Gastroesophageal sphincter (tissue), 3 donors: ENCODE measurements at regions not wholly inside any gene's neighbourhood (a gene's known extent, or its start where the extent isn't known, plus 50 kb on each side); places are given as distances from the start of the nearest gene placed in this dataset.

Experiments used
- CTCF ChIP-seq, 4 experiments: fragments of 200-600 bp in 2 of 4; fragments of 450-650 bp in 2 of 4; sonication (generic) in 1 of 4; IDR thresholded peaks; one replicate each; pipeline ENCODE4 v1.5.1; 2017 to 2019; ENCODE audit warnings: antibody characterized with exemption in 4 of 4, mild to moderate bottlenecking in 2 of 4, moderate library complexity in 2 of 4
- POLR2A ChIP-seq, 2 donors: fragments of 450-650 bp; IDR thresholded peaks; one replicate each; pipeline ENCODE4 v1.6.1; 2017; ENCODE audit warnings: antibody characterized with exemption in 2 of 2, mild to moderate bottlenecking in 2 of 2, moderate library complexity in 1 of 2
- POLR2AphosphoS5 ChIP-seq: sonication (generic); formaldehyde crosslinking; IDR thresholded peaks from one replicate; pipeline ENCODE4 v1.6.1; 2017; ENCODE audit warnings: antibody characterized with exemption

GRCh38 chr12:107336695-107337094 is 243.3 kb upstream of the CRY1 start:
- TF ChIP-seq CTCF (IDR thresholded peaks at IDR 0.05) (no peak), POLR2AphosphoS5 (no peak), POLR2A (IDR thresholded peaks at IDR 0.05) (no peak)
